ENCODE measurements at regions not wholly inside any gene's neighbourhood (a gene's known extent, or its start where the extent isn't known, plus 50 kb on each side); places are given as distances from the start of the nearest gene placed in this dataset.
A peak's percentile ranks its signal among the peaks of the same experiment; 100 is the strongest.

DNA sequence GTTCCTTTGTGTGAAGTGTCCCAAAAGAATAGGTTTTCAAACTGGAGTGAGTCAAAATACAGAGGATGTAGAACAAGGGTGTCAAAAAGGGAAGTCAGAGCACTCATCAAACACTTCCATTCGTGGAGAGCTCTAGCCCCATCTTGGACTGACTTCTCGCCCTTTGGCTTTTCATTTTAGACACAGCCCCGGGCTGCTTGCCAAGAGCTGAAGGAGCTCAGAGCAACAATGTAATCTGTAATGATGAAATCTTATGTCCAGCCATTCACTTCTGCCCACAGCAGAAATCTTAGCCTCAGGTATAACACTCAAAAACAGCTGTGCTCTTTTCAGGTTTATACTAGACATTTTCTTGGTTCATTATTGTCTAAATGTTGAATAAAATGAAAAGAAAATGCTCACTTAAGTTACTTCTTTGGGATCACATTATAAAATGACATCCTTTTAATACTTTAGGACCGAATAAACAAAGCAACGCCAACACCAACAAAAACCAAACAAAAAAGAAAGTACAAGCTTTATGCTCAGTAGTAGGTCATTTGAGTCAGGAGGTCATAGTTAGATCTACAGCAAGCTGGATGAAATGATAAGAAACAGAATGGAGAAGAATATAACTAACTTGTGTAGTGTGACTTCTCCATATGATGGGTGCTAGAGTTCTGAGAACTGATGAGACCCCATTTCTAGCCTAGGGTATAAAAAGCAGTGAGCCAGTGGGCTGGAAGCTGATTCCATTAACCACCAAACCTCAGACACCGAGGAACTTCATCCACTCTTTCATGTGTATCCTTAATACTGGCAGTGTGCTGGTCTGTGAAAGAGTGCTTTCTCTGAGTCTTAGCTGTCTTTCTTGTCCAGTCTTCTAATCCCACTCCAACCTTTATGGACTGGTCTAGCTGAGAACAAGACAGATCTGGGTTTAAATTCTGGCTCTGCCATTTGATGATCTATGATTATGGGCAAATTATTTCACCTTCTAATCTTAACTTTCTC is 131.8 kb upstream of the SLC7A14 start:
- TF ChIP-seq TOX (CRISPR knock-in tag; IDR thresholded peaks at IDR 0.05; ENCODE audit: borderline replicate concordance) = no peak
- TF ChIP-seq SNAI2 (CRISPR knock-in tag; IDR thresholded peaks at IDR 0.05) = no peak
- TF ChIP-seq RARB (CRISPR knock-in tag; IDR thresholded peaks at IDR 0.05) = no peak
- no peak for TF ChIP-seq CSDC2 (CRISPR knock-in tag; IDR thresholded peaks at IDR 0.05)
- no peak for TF ChIP-seq ZC3H10 (CRISPR knock-in tag; IDR thresholded peaks at IDR 0.05)
- no peak for ATAC-seq

GRCh38 chr3:170716172-170716805 is 130.4 kb upstream of the SLC7A14 start:
- ATAC-seq = no peak
- TF ChIP-seq PPARA (CRISPR knock-in tag; IDR thresholded peaks at IDR 0.05; ENCODE audit: borderline replicate concordance) = no peak
- no peak for TF ChIP-seq ZC3H10 (CRISPR knock-in tag; IDR thresholded peaks at IDR 0.05)
- no peak for TF ChIP-seq GLIS3 (CRISPR knock-in tag; IDR thresholded peaks at IDR 0.05)

DNA sequence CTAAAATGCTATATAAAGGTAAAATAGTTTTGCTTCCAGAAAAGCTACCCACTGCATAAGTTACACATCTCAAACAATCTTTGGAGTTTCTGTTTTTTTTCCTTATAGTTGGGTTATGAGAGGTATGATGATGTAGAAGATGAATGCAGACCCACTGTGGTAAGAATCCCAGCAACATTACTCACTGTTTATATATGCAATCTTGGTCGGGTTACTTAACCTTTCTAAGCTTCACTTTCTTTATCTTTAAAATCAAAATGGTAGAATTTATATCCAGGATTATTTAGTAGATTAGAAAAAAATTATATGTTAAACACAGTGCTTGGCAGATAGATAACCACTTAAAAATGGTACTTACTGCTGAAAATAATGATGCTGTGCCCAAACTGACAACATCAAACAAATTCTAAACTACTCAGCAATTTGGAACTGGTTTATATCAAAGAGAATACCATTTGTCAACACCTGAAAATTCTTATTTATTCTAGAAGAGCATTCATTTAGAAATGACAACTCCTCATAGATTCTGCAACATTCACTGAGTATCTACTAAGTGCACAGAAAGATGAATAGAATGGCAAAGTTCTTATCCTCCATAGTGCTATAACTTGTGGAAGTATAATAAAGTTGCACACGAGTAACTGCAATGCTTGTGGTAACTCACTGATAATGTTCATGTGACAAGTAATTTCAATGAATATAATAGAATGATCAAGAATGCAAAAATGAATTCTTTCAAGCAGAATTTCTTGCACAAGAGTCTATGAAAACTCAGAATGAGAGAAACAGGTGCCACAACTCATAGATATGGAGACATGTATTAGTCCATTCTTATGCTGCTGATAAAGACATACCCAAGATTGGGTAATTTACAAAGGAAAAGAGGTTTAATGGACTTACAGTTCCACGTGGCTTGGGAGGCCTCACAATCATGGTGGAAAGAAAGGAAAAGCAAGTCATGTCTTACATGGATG is 129.0 kb upstream of the SLC7A14 start:
- TF ChIP-seq CSDC2 (CRISPR knock-in tag; IDR thresholded peaks at IDR 0.05) = no peak
- peak; percentile 96 for TF ChIP-seq ISL1 (CRISPR knock-in tag; IDR thresholded peaks at IDR 0.05)
- TF ChIP-seq TOX (CRISPR knock-in tag; IDR thresholded peaks at IDR 0.05; ENCODE audit: borderline replicate concordance) = no peak
- peak; percentile 79 for ATAC-seq

- TF ChIP-seq TOX (CRISPR knock-in tag; IDR thresholded peaks at IDR 0.05; ENCODE audit: borderline replicate concordance) (no peak), ARNTL (CRISPR knock-in tag; IDR thresholded peaks at IDR 0.05; ENCODE audit: borderline replicate concordance, low read depth) (no peak), RARB (CRISPR knock-in tag; IDR thresholded peaks at IDR 0.05) (no peak), ZC3H10 (CRISPR knock-in tag; IDR thresholded peaks at IDR 0.05) (no peak), PPARA (CRISPR knock-in tag; IDR thresholded peaks at IDR 0.05; ENCODE audit: borderline replicate concordance) (no peak), ISL1 (CRISPR knock-in tag; IDR thresholded peaks at IDR 0.05) (no peak), TCF4 (CRISPR knock-in tag; IDR thresholded peaks at IDR 0.05; ENCODE audit: borderline replicate concordance) (no peak), CSRNP3 (CRISPR knock-in tag; IDR thresholded peaks at IDR 0.05) (no peak), ZFP30 (CRISPR knock-in tag; IDR thresholded peaks at IDR 0.05) (no peak), ZNF70 (CRISPR knock-in tag; IDR thresholded peaks at IDR 0.05) (no peak), OSR1 (CRISPR knock-in tag; IDR thresholded peaks at IDR 0.05) (no peak), BACH2 (CRISPR knock-in tag; IDR thresholded peaks at IDR 0.05; ENCODE audit: borderline replicate concordance) (no peak), ZNF565 (CRISPR knock-in tag; conservative IDR thresholded peaks at IDR 0.05; ENCODE audit: low read depth) (no peak), GLIS3 (CRISPR knock-in tag; IDR thresholded peaks at IDR 0.05) (no peak), ZFP3 (CRISPR knock-in tag; IDR thresholded peaks at IDR 0.05) (no peak), CSDC2 (CRISPR knock-in tag; IDR thresholded peaks at IDR 0.05) (no peak)
- TF ChIP-seq, protein P1, sequence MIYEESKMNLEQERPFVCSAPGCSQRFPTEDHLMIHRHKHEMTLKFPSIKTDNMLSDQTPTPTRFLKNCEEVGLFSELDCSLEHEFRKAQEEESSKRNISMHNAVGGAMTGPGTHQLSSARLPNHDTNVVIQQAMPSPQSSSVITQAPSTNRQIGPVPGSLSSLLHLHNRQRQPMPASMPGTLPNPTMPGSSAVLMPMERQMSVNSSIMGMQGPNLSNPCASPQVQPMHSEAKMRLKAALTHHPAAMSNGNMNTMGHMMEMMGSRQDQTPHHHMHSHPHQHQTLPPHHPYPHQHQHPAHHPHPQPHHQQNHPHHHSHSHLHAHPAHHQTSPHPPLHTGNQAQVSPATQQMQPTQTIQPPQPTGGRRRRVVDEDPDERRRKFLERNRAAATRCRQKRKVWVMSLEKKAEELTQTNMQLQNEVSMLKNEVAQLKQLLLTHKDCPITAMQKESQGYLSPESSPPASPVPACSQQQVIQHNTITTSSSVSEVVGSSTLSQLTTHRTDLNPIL (CRISPR knock-in tag; IDR thresholded peaks at IDR 0.05; ENCODE audit: low read depth) = no peak
- TF ChIP-seq, protein P2, sequence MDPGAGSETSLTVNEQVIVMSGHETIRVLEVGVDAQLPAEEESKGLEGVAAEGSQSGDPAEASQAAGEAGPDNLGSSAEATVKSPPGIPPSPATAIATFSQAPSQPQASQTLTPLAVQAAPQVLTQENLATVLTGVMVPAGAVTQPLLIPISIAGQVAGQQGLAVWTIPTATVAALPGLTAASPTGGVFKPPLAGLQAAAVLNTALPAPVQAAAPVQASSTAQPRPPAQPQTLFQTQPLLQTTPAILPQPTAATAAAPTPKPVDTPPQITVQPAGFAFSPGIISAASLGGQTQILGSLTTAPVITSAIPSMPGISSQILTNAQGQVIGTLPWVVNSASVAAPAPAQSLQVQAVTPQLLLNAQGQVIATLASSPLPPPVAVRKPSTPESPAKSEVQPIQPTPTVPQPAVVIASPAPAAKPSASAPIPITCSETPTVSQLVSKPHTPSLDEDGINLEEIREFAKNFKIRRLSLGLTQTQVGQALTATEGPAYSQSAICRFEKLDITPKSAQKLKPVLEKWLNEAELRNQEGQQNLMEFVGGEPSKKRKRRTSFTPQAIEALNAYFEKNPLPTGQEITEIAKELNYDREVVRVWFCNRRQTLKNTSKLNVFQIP (CRISPR knock-in tag; IDR thresholded peaks at IDR 0.05; ENCODE audit: borderline replicate concordance, low read depth) = no peak
- TF ChIP-seq, protein P3, sequence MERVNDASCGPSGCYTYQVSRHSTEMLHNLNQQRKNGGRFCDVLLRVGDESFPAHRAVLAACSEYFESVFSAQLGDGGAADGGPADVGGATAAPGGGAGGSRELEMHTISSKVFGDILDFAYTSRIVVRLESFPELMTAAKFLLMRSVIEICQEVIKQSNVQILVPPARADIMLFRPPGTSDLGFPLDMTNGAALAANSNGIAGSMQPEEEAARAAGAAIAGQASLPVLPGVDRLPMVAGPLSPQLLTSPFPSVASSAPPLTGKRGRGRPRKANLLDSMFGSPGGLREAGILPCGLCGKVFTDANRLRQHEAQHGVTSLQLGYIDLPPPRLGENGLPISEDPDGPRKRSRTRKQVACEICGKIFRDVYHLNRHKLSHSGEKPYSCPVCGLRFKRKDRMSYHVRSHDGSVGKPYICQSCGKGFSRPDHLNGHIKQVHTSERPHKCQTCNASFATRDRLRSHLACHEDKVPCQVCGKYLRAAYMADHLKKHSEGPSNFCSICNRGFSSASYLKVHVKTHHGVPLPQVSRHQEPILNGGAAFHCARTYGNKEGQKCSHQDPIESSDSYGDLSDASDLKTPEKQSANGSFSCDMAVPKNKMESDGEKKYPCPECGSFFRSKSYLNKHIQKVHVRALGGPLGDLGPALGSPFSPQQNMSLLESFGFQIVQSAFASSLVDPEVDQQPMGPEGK (CRISPR knock-in tag; IDR thresholded peaks at IDR 0.05; ENCODE audit: borderline replicate concordance) = no peak
- ATAC-seq = peak; percentile 69
Observed at GRCh38 chr3:170714122-170714521, 128.2 kb upstream of the SLC7A14 start.

All from SK-N-SH treated with all-trans-retinoic acid at 6 μM for 48 hours (cell line).